ENCODE measurements at regions not wholly inside any gene's neighbourhood (a gene's known extent, or its start where the extent isn't known, plus 50 kb on each side); places are given as distances from the start of the nearest gene placed in this dataset.

GRCh38 chr16:62681819-62682218 is 645.6 kb upstream of the CDH8 start:
- DNase-seq, result no peak

- no peak for DNase-seq
Measured at GRCh38 chr16:62678796-62679195, 642.6 kb upstream of the CDH8 start.

GRCh38 chr16:62676306-62676705 is 640.1 kb upstream of the CDH8 start:
- DNase-seq, result no peak

GRCh38 chr16:62665269-62665668 is 629.0 kb upstream of the CDH8 start:
- no peak for DNase-seq

- DNase-seq, result no peak
Measured at GRCh38 chr16:62664566-62664965, 628.3 kb upstream of the CDH8 start.

GRCh38 chr16:62661435-62661834 is 625.2 kb upstream of the CDH8 start:
- no peak for DNase-seq

- no peak for DNase-seq
Measured at GRCh38 chr16:62657116-62657515, 620.9 kb upstream of the CDH8 start.

- DNase-seq, result no peak
Measured at GRCh38 chr16:62652441-62653120, 616.3 kb upstream of the CDH8 start.

- DNase-seq, result no peak
Measured at GRCh38 chr16:62648256-62648655, 612.0 kb upstream of the CDH8 start.

GRCh38 chr16:62644030-62644812 is 608.0 kb upstream of the CDH8 start:
- no peak for DNase-seq

- no peak for DNase-seq
Measured at GRCh38 chr16:62642677-62643076, 606.4 kb upstream of the CDH8 start.

GRCh38 chr16:62639890-62640289 is 603.7 kb upstream of the CDH8 start:
- DNase-seq, result no peak

GRCh38 chr16:62638964-62639870 is 603.0 kb upstream of the CDH8 start:
- peak; percentile 10 for DNase-seq

- no peak for DNase-seq
Measured at GRCh38 chr16:62638324-62638911, 602.2 kb upstream of the CDH8 start.

GRCh38 chr16:62625326-62625725 is 589.1 kb upstream of the CDH8 start:
- DNase-seq, result no peak

- DNase-seq, result no peak
Measured at GRCh38 chr16:62620275-62620674, 584.0 kb upstream of the CDH8 start.

GRCh38 chr16:62615526-62615925 is 579.3 kb upstream of the CDH8 start:
- no peak for DNase-seq

GRCh38 chr16:62610291-62610690 is 574.1 kb upstream of the CDH8 start:
- no peak for DNase-seq

- DNase-seq, result no peak
Measured at GRCh38 chr16:62602790-62603189, 566.6 kb upstream of the CDH8 start.

- no peak for DNase-seq
Measured at GRCh38 chr16:62597875-62598274, 561.6 kb upstream of the CDH8 start.

GRCh38 chr16:62596584-62596983 is 560.3 kb upstream of the CDH8 start:
- DNase-seq, result no peak

GRCh38 chr16:62596125-62596524 is 559.9 kb upstream of the CDH8 start:
- no peak for DNase-seq

Measured in activated CD4-positive, alpha-beta T cell treated with anti-CD3 and anti-CD28 coated beads, Interleukin-2, amount 50 U/mL, for 16 hours (primary cell).